Omental fat pad (tissue), 3 donors: ENCODE measurements at regions not wholly inside any gene's neighbourhood (a gene's known extent, or its start where the extent isn't known, plus 50 kb on each side); places are given as distances from the start of the nearest gene placed in this dataset.

Experiments used
- ATAC-seq: fragments of 150-250 bp; one replicate; pipeline ENCODE4 v1.9.1; 2016; ENCODE audit warnings: mild to moderate bottlenecking, moderate library complexity; ENCODE audit not compliant: low FRiP score
- DNase-seq: peaks from one replicate; pipeline ENCODE4 v3.0.0-alpha.2; 2019; ENCODE audit warnings: low spot score
- TF ChIP-seq, protein P1 (sequence below), 3 donors: fragments of 450-650 bp; IDR thresholded peaks; one replicate each; pipeline ENCODE4 v1.5.1; 2016 to 2017; ENCODE audit warnings: antibody characterized with exemption in 3 of 3, mild to moderate bottlenecking in 3 of 3, moderate library complexity in 2 of 3

DNA sequence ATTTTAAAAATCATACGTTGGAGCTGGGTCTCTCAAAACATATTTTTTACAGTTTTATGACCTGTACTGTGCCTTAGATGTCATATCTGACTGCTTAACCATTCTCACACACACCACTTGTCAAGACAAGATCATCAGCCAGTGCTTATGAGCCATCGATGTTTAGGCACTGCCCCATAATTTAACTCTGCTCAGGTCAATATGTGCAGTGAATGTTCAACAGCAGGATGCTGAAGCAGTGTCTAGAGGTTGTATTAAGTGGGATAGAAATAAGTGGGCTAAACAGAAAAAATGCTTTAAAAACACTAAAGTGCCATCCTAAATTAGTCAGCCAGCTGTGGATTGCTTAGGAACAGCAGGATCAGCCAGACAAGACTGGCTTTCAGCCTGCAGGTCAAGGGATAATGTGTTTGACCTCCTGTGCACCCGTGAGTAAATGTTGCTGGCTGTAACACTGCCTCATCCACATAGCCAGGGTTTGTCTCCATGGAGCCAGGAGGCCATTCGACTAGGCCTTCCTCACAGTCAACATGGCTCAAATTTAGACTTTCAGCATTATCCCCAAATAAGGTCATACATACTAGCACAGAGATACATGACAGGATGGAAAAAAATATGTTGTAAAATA is 139.0 kb upstream of the NXPH2 start:
- TF ChIP-seq, protein P1, sequence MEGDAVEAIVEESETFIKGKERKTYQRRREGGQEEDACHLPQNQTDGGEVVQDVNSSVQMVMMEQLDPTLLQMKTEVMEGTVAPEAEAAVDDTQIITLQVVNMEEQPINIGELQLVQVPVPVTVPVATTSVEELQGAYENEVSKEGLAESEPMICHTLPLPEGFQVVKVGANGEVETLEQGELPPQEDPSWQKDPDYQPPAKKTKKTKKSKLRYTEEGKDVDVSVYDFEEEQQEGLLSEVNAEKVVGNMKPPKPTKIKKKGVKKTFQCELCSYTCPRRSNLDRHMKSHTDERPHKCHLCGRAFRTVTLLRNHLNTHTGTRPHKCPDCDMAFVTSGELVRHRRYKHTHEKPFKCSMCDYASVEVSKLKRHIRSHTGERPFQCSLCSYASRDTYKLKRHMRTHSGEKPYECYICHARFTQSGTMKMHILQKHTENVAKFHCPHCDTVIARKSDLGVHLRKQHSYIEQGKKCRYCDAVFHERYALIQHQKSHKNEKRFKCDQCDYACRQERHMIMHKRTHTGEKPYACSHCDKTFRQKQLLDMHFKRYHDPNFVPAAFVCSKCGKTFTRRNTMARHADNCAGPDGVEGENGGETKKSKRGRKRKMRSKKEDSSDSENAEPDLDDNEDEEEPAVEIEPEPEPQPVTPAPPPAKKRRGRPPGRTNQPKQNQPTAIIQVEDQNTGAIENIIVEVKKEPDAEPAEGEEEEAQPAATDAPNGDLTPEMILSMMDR (IDR thresholded peaks at IDR 0.05) = no peak
- DNase-seq = no peak
- ATAC-seq = no peak

DNA sequence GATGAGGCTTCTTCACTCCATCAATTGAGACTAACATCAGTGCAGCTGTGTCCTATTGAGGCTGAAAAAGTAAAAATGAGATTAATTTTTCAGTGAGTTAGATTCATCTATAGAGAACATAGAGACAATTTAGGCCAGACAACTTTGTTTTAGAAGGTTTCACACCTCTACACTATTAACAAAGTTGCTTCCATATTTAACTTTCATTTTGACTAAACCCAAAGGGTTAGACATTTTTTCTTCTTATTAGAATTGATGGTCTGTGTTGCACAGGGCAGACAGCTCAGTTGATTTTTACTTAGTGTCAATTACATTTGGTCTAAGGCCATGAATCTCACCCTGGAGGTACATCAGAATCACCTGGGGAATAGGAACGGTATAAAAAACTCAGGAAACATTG is 130.2 kb upstream of the NXPH2 start:
- TF ChIP-seq, protein P1 (IDR thresholded peaks at IDR 0.05) = no peak
- no peak for ATAC-seq
- DNase-seq = no peak

DNA sequence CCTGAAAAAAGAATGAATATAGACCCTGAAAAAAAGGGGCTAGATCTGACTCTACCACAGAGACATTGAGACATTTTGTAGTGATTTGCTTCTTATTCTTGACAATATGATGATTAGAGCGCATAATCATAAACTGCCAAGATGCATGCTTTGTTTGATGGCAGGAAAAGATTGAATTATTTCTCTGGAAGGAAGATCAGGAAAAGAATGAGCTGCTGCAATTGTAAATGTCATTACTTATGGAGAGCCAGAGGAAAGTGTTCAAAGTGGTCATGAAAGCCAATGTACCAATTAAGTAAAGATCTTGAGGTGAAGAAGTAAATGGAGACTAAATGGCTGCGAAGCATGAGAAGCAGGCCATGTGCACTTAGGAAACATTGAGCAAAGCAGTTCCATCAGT is 126.4 kb upstream of the NXPH2 start:
- ATAC-seq (no peak), DNase-seq (no peak)
- TF ChIP-seq, protein P1 (IDR thresholded peaks at IDR 0.05) = no peak

DNA sequence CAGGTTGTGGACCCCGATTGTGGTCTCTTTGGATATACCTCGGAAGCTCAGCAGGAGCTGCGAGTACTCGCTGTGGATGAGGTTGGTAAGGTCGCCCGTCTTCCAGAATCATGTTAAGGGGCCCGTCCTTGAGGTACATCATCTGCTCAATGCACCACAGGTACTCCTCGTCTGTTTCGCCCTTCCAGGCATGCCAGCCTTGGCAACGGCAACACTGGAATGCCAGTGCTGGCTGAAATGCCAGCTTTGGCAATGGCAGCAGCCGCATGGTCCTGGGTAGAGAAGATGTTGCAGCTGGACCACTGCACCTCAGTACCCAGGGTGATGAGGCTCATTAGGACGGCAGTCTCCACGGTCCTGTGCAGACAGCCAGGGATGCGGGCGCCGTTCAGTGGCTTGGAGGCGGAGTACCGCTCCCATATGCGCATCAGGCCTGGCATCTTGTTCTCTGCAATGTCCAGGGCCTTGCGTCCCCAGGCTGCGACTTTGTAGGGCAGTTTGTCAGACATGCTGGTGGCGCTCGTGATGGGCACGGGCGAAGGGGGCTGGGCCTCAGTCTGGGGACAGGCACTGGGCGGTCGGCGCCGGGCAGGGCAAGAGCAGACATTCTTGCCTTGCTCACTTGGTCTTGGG is 122.2 kb upstream of the NXPH2 start:
- ATAC-seq = no peak
- no peak for DNase-seq
- TF ChIP-seq, protein P1 (IDR thresholded peaks at IDR 0.05) = no peak

DNA sequence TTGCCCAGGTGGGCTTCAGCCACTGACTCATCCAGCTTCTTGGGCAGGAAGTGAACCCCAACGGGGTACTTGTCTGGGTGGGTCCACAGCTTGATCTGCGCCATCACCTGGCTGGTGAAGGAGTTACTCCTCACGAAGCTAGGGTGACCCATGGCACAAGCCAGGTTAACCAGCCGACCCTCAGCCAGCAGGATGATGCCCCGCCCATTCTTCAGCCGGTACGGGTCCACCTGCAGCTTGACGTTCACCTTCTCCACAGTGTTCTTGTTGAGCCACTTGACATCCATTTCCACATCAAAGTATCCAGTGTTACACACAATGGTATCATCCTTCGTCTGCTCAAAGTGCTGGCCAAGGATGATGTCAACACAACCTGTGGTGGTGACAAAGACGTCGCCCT is 121.3 kb upstream of the NXPH2 start:
- no peak for DNase-seq
- ATAC-seq = no peak
- TF ChIP-seq, protein P1 (IDR thresholded peaks at IDR 0.05) = no peak

DNA sequence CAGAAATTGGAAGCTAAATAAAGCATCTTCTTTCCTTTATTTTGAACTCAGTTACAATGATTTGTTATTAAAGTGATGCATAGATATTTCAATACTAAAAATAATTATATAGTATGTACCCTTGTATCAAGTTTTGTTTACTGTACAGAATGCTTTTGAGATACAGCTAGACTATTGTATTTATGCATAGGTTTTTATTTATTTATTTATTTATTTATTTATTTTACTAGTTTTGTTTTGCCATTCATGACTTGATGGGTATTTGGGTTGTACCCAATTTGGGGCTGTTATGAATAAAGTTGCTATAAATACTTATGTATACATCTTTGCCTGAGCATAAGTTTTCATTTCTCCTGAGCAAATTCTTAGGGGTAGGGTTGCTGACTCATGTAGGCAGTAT is 118.7 kb upstream of the NXPH2 start:
- DNase-seq (no peak), ATAC-seq (no peak)
- TF ChIP-seq, protein P1 (IDR thresholded peaks at IDR 0.05) = no peak

DNA sequence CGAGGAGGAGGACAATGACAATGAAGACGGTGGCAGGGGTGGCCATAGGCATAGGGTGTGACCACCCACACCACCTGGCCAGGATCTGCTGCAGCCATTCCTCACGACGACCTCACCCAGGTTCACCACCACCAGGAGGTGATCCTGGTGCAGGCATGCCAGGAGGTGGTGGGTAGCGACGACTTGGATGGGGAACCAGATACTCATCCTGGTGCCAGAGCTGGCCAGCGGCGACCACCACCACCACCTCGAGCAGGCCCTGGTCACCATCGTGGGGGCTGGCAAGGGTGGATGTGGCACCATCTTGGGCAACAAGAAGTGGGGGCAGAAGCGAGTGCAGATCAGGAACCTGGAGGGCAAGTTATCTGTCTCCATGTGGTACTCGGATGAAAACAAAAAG is 117.1 kb upstream of the NXPH2 start:
- TF ChIP-seq, protein P1 (IDR thresholded peaks at IDR 0.05) = no peak
- ATAC-seq (no peak), DNase-seq (no peak)
